ENCODE measurements at regions not wholly inside any gene's neighbourhood (a gene's known extent, or its start where the extent isn't known, plus 50 kb on each side); places are given as distances from the start of the nearest gene placed in this dataset.

DNA sequence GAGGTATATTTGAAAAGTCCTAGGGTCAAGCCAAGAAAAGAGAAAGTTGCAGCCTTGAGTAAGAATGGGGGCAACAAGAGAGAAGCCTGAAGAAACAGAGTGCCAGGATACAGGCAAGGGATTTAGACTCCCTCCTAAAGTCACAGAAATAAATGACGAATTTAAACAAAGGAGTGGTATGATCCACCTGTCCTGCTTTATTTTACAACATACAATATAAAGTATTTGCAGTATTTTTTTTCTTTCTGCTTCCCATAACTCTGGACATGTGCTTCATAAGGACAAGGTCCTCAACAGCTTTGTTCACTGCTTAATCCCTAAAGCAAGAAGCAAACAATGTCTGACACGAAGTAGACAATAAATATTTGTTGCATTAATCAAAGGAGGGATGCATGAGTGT lies 57.4 kb downstream of the IFNG start:
- Mint-ChIP-seq H3K4me3 (no peak overlapping the region), H3K4me1 (peaks cover 12% of the 10 kb centered on the region), H3K36me3 (peaks cover 5% of the 10 kb centered on the region; the same call in 1 of the 2 replicates), H3K27ac (no peak overlapping the region), H3K27me3 (ENCODE audit: low read depth) (no peaks in the 10 kb centered on the region), H3K9me3 (peaks cover 10% of the 10 kb centered on the region)
- TF ChIP-seq, protein P1, sequence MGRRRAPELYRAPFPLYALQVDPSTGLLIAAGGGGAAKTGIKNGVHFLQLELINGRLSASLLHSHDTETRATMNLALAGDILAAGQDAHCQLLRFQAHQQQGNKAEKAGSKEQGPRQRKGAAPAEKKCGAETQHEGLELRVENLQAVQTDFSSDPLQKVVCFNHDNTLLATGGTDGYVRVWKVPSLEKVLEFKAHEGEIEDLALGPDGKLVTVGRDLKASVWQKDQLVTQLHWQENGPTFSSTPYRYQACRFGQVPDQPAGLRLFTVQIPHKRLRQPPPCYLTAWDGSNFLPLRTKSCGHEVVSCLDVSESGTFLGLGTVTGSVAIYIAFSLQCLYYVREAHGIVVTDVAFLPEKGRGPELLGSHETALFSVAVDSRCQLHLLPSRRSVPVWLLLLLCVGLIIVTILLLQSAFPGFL (CRISPR knock-in tag; IDR thresholded peaks at IDR 0.05; ENCODE audit: borderline replicate concordance): no peak
- TF ChIP-seq, protein P2, sequence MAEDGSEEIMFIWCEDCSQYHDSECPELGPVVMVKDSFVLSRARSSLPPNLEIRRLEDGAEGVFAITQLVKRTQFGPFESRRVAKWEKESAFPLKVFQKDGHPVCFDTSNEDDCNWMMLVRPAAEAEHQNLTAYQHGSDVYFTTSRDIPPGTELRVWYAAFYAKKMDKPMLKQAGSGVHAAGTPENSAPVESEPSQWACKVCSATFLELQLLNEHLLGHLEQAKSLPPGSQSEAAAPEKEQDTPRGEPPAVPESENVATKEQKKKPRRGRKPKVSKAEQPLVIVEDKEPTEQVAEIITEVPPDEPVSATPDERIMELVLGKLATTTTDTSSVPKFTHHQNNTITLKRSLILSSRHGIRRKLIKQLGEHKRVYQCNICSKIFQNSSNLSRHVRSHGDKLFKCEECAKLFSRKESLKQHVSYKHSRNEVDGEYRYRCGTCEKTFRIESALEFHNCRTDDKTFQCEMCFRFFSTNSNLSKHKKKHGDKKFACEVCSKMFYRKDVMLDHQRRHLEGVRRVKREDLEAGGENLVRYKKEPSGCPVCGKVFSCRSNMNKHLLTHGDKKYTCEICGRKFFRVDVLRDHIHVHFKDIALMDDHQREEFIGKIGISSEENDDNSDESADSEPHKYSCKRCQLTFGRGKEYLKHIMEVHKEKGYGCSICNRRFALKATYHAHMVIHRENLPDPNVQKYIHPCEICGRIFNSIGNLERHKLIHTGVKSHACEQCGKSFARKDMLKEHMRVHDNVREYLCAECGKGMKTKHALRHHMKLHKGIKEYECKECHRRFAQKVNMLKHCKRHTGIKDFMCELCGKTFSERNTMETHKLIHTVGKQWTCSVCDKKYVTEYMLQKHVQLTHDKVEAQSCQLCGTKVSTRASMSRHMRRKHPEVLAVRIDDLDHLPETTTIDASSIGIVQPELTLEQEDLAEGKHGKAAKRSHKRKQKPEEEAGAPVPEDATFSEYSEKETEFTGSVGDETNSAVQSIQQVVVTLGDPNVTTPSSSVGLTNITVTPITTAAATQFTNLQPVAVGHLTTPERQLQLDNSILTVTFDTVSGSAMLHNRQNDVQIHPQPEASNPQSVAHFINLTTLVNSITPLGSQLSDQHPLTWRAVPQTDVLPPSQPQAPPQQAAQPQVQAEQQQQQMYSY (CRISPR knock-in tag; IDR thresholded peaks at IDR 0.05): no peak
- TF ChIP-seq GRHL2 (CRISPR knock-in tag; IDR thresholded peaks at IDR 0.05; ENCODE audit: insufficient replicate concordance, severe bottlenecking): no peak
- POLR2A ChIA-PET: no interaction called here
- CTCF ChIA-PET: no interaction called here
- DNase-seq (ENCODE audit: low spot score) (no peak), ATAC-seq (no peak)

DNA sequence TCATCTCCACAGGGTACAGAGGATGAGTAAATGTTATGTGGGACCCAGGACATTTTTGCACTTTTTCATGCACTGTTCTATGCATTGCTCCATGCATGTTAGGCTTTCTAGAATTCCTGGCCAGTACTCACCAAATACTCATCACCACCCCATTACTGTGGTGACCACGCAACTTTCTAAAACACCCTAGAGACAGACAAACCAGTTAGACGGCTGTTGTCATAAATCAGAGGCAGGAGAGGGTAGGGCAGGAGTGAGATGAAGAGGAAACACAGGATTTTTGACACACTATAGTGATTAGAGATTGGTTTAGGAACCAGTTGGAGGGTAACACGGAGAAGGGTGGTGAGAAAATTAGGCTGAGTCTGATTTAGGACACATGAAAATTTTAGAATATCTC lies 59.3 kb downstream of the IFNG start:
- DNase-seq (ENCODE audit: low spot score) (no peak), ATAC-seq (no peak)
- Mint-ChIP-seq H3K9me3 (peaks cover 10% of the 10 kb centered on the region), H3K27ac (no peak overlapping the region), H3K4me3 (no peak overlapping the region), H3K27me3 (ENCODE audit: low read depth) (no peaks in the 10 kb centered on the region), H3K36me3 (peaks cover 5% of the 10 kb centered on the region; the same call in 1 of the 2 replicates), H3K4me1 (peaks cover 12% of the 10 kb centered on the region)
- ChIA-PET CTCF (no interaction called here), POLR2A (no interaction called here)
- TF ChIP-seq, protein P3, sequence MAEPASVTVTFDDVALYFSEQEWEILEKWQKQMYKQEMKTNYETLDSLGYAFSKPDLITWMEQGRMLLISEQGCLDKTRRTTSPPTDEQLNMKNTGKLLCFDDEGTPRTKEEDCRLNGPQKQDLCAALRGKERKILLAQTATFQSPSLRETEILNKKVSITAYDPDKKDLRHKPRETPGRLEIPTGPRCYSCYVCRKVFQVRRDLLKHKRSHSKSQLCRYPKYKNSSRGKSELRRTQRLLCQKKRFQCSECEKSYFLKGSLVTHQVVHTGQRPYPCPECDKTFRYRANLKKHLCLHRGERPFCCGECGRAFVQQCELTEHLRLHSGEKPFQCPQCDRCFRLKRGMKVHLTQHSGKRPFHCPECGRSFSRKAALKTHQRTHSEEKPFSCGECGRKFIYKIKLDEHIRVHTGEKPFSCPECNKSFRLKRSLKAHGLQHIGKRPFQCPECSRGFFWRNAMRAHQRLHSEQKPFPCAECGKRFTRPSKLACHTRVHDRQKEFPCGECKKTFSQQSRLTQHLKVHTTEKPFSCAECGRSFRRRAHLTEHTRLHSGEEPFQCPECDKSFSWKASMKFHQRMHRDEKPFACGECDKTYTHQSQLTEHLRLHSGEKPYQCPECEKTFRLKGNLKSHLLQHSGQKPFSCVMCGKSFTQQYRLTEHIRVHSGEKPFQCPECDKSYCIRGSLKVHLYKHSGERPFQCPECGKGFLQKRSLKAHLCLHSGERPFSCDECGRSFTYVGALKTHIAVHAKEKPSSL (CRISPR knock-in tag; conservative IDR thresholded peaks at IDR 0.05): no peak
- TF ChIP-seq SOX15 (CRISPR knock-in tag; IDR thresholded peaks at IDR 0.05) (no peak), KAT7 (CRISPR knock-in tag; IDR thresholded peaks at IDR 0.05; ENCODE audit: borderline replicate concordance) (no peak), NFYB (CRISPR knock-in tag; conservative IDR thresholded peaks at IDR 0.05; ENCODE audit: low read depth) (no peak), NFATC4 (CRISPR knock-in tag; IDR thresholded peaks at IDR 0.05) (no peak), FOXJ3 (CRISPR knock-in tag; IDR thresholded peaks at IDR 0.05; ENCODE audit: borderline replicate concordance) (no peak)
- TF ChIP-seq, protein P4, sequence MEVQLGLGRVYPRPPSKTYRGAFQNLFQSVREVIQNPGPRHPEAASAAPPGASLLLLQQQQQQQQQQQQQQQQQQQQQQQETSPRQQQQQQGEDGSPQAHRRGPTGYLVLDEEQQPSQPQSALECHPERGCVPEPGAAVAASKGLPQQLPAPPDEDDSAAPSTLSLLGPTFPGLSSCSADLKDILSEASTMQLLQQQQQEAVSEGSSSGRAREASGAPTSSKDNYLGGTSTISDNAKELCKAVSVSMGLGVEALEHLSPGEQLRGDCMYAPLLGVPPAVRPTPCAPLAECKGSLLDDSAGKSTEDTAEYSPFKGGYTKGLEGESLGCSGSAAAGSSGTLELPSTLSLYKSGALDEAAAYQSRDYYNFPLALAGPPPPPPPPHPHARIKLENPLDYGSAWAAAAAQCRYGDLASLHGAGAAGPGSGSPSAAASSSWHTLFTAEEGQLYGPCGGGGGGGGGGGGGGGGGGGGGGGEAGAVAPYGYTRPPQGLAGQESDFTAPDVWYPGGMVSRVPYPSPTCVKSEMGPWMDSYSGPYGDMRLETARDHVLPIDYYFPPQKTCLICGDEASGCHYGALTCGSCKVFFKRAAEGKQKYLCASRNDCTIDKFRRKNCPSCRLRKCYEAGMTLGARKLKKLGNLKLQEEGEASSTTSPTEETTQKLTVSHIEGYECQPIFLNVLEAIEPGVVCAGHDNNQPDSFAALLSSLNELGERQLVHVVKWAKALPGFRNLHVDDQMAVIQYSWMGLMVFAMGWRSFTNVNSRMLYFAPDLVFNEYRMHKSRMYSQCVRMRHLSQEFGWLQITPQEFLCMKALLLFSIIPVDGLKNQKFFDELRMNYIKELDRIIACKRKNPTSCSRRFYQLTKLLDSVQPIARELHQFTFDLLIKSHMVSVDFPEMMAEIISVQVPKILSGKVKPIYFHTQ (CRISPR knock-in tag; IDR thresholded peaks at IDR 0.05): no peak
- TF ChIP-seq, protein P5, sequence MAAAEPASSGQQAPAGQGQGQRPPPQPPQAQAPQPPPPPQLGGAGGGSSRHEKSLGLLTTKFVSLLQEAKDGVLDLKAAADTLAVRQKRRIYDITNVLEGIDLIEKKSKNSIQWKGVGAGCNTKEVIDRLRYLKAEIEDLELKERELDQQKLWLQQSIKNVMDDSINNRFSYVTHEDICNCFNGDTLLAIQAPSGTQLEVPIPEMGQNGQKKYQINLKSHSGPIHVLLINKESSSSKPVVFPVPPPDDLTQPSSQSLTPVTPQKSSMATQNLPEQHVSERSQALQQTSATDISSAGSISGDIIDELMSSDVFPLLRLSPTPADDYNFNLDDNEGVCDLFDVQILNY (CRISPR knock-in tag; IDR thresholded peaks at IDR 0.05): no peak
- TF ChIP-seq, protein P6, sequence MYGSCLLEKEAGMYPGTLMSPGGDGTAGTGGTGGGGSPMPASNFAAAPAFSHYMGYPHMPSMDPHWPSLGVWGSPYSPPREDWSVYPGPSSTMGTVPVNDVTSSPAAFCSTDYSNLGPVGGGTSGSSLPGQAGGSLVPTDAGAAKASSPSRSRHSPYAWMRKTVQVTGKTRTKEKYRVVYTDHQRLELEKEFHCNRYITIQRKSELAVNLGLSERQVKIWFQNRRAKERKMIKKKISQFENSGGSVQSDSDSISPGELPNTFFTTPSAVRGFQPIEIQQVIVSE (CRISPR knock-in tag; IDR thresholded peaks at IDR 0.05; ENCODE audit: borderline replicate concordance): no peak

Measured in WTC11 (cell line).